ENCODE measurements at regions not wholly inside any gene's neighbourhood (a gene's known extent, or its start where the extent isn't known, plus 50 kb on each side); places are given as distances from the start of the nearest gene placed in this dataset.

- TF ChIP-seq CTCF (IDR thresholded peaks at IDR 0.05; ENCODE audit: extremely low read depth in 1 of 2, insufficient read depth in 1 of 2, low read depth in 1 of 2, low read length in 2 of 2), result no peak
- no peak for TF ChIP-seq MAX (IDR thresholded peaks at IDR 0.05; ENCODE audit: insufficient read depth, insufficient read length)
- no peak for TF ChIP-seq FOS (IDR thresholded peaks at IDR 0.05; ENCODE audit: borderline replicate concordance, insufficient read depth, low read length)
These were observed 301.3 kb upstream of the MPDZ start for GRCh38 chr9:13580760-13581159.

Data from endothelial cell of umbilical vein (primary cell).